ENCODE measurements at regions not wholly inside any gene's neighbourhood (a gene's known extent, or its start where the extent isn't known, plus 50 kb on each side); places are given as distances from the start of the nearest gene placed in this dataset.
A peak's percentile ranks its signal among the peaks of the same experiment; 100 is the strongest.

DNA sequence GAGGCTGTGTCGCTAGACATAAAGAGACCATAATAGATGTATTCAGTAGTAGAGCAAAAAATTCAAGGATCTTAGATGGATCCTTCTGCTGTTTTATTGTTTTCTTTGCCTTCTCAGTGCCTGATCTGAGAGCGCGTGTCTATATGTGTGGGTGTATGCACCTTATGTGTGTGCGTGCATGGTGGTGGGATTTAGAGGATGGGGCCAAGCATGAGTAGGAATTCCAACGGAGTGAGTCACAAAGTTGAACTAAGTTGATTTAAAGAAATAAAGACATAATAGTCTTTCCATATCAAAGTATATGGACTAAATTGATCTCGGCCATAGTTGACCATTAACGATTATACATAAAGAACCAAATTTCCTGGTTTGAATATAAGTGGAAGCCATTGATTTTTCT is 178.7 kb downstream of the CYYR1 start:
- Histone ChIP-seq H3K4me1 (ENCODE audit: low read length) (peaks cover 12% of the 10 kb centered on the region; the same call in 1 of the 2 replicates), H3F3A (ENCODE audit: insufficient read depth, low read length) (no peaks in the 10 kb centered on the region), H3K27me3 (replicated peaks; ENCODE audit: insufficient read depth, low read length) (no peaks in the 10 kb centered on the region), H3K4me3 (ENCODE audit: low read length) (no peak overlapping the region), H3K9me2 (replicated peaks; ENCODE audit: insufficient read depth, low read length) (no peaks in the 10 kb centered on the region), H3K27ac (ENCODE audit: low read length) (no peak overlapping the region), H3K9ac (ENCODE audit: low read length) (no peak overlapping the region), H3K36me3 (replicated peaks; ENCODE audit: insufficient read depth, low read length) (no peaks in the 10 kb centered on the region), H3K4me2 (ENCODE audit: low read depth, low read length) (no peak overlapping the region), H4K20me1 (ENCODE audit: insufficient read depth, low read length) (no peaks in the 10 kb centered on the region), H2AFZ (ENCODE audit: low read length) (no peak overlapping the region), H3K9me3 (replicated peaks; ENCODE audit: insufficient read depth, low read length) (no peaks in the 10 kb centered on the region), H3K79me2 (ENCODE audit: low read length) (no peaks in the 10 kb centered on the region)
- no peak for DNase-seq
- TF ChIP-seq CTCF (IDR thresholded peaks at IDR 0.05; ENCODE audit: low read length) (no peak), EZH2phosphoT487 (IDR thresholded peaks at IDR 0.05; ENCODE audit: low read length) (no peak), EZH2 (optimal IDR thresholded peaks at IDR 0.05; ENCODE audit: low read depth, low read length) (no peak)

DNA sequence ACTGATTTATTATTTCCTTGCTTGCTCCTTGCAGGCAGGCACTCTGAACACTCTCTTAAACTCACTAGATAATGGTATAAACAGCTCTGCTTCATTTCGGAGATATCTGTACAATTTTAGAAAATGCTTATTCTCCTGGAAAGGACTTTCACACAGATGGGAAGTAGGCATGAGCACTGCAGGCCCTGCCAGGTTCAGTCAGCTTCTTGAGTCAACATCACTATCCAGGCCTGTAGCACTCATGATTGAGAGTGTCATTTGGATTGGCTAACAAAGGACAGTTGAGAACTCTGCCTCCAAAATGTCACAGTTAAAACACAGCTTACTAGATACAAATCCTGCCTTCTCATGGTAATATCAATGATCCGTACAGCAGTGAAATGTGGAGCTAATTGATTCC is 181.9 kb downstream of the CYYR1 start:
- no peak overlapping the region for H3K27ac ChIP-seq (ENCODE audit: low read length)
- no peaks in the 10 kb centered on the region for H3K36me3 ChIP-seq (replicated peaks; ENCODE audit: insufficient read depth, low read length)
- TF ChIP-seq CTCF (IDR thresholded peaks at IDR 0.05; ENCODE audit: low read length) (no peak), EZH2phosphoT487 (IDR thresholded peaks at IDR 0.05; ENCODE audit: low read length) (no peak), EZH2 (optimal IDR thresholded peaks at IDR 0.05; ENCODE audit: low read depth, low read length) (no peak)
- H2AFZ ChIP-seq (ENCODE audit: low read length), result no peak overlapping the region
- H4K20me1 ChIP-seq (ENCODE audit: insufficient read depth, low read length), result no peaks in the 10 kb centered on the region
- H3K27me3 ChIP-seq (replicated peaks; ENCODE audit: insufficient read depth, low read length), result no peaks in the 10 kb centered on the region
- H3K4me3 ChIP-seq (ENCODE audit: low read length), result no peak overlapping the region
- no peak overlapping the region for H3K4me2 ChIP-seq (ENCODE audit: low read depth, low read length)
- no peaks in the 10 kb centered on the region for H3F3A ChIP-seq (ENCODE audit: insufficient read depth, low read length)
- no peak overlapping the region for H3K9ac ChIP-seq (ENCODE audit: low read length)
- no peaks in the 10 kb centered on the region; the same call in 1 of the 2 replicates for H3K9me2 ChIP-seq (replicated peaks; ENCODE audit: insufficient read depth, low read length)
- H3K9me3 ChIP-seq (replicated peaks; ENCODE audit: insufficient read depth, low read length), result no peaks in the 10 kb centered on the region
- DNase-seq, result no peak
- H3K4me1 ChIP-seq (ENCODE audit: low read length), result peaks cover 12% of the 10 kb centered on the region; the same call in 1 of the 2 replicates
- no peaks in the 10 kb centered on the region for H3K79me2 ChIP-seq (ENCODE audit: low read length)

GRCh38 chr21:26389971-26390641 is 183.0 kb downstream of the CYYR1 start:
- H3K4me1 ChIP-seq (ENCODE audit: low read length), result peaks cover 12% of the 10 kb centered on the region; the same call in 1 of the 2 replicates
- peak overlapping the region; percentile 34; the same call in 1 of the 2 replicates for H3K27ac ChIP-seq (ENCODE audit: low read length)
- peak; percentile 83 for DNase-seq
- no peaks in the 10 kb centered on the region for H3K36me3 ChIP-seq (replicated peaks; ENCODE audit: insufficient read depth, low read length)
- H2AFZ ChIP-seq (ENCODE audit: low read length), result peak overlapping the region; percentile 57
- H3K79me2 ChIP-seq (ENCODE audit: low read length), result no peaks in the 10 kb centered on the region
- TF ChIP-seq EZH2phosphoT487 (IDR thresholded peaks at IDR 0.05; ENCODE audit: low read length) (no peak), CTCF (IDR thresholded peaks at IDR 0.05; ENCODE audit: low read length) (no peak), EZH2 (optimal IDR thresholded peaks at IDR 0.05; ENCODE audit: low read depth, low read length) (no peak)
- no peaks in the 10 kb centered on the region for H3K27me3 ChIP-seq (replicated peaks; ENCODE audit: insufficient read depth, low read length)
- H4K20me1 ChIP-seq (ENCODE audit: insufficient read depth, low read length), result no peaks in the 10 kb centered on the region
- no peaks in the 10 kb centered on the region for H3K9me3 ChIP-seq (replicated peaks; ENCODE audit: insufficient read depth, low read length)
- no peaks in the 10 kb centered on the region; the same call in 1 of the 2 replicates for H3K9me2 ChIP-seq (replicated peaks; ENCODE audit: insufficient read depth, low read length)
- H3K4me2 ChIP-seq (ENCODE audit: low read depth, low read length), result no peak overlapping the region
- H3K9ac ChIP-seq (ENCODE audit: low read length), result no peak overlapping the region
- no peaks in the 10 kb centered on the region for H3F3A ChIP-seq (ENCODE audit: insufficient read depth, low read length)
- H3K4me3 ChIP-seq (ENCODE audit: low read length), result no peak overlapping the region
